HCT116 (cell line): ENCODE measurements at regions not wholly inside any gene's neighbourhood (a gene's known extent, or its start where the extent isn't known, plus 50 kb on each side); places are given as distances from the start of the nearest gene placed in this dataset.

ENCODE experiments used
- EGR1 ChIP-seq: IDR thresholded peaks from 2 replicates; pipeline ENCODE4 v1.6.1; 2012; ENCODE audit warnings: low read depth
- POLR2A ChIP-seq: IDR thresholded peaks from 2 replicates; pipeline ENCODE4 v1.7.0; 2011; ENCODE audit warnings: borderline replicate concordance; ENCODE audit not compliant: insufficient read depth, insufficient read length; ENCODE audit errors: extremely low read depth
- TF ChIP-seq, protein P1 (sequence below), 3 experiments: fragments of 200-600 bp in 1 of 3; sonication (generic) in 1 of 3; IDR thresholded peaks in 2 of 3; conservative IDR thresholded peaks in 1 of 3; 2 replicates each; pipeline ENCODE4 v1.5.1; 2012 to 2017; ENCODE audit warnings: low read depth in 2 of 3, low read length in 2 of 3, antibody characterized with exemption in 1 of 3, borderline replicate concordance in 1 of 3, control low read depth in 1 of 3, mild to moderate bottlenecking in 1 of 3, mixed read lengths in 1 of 3, mixed run types in 1 of 3, moderate library complexity in 1 of 3; ENCODE audit not compliant: insufficient read depth in 1 of 3

DNA sequence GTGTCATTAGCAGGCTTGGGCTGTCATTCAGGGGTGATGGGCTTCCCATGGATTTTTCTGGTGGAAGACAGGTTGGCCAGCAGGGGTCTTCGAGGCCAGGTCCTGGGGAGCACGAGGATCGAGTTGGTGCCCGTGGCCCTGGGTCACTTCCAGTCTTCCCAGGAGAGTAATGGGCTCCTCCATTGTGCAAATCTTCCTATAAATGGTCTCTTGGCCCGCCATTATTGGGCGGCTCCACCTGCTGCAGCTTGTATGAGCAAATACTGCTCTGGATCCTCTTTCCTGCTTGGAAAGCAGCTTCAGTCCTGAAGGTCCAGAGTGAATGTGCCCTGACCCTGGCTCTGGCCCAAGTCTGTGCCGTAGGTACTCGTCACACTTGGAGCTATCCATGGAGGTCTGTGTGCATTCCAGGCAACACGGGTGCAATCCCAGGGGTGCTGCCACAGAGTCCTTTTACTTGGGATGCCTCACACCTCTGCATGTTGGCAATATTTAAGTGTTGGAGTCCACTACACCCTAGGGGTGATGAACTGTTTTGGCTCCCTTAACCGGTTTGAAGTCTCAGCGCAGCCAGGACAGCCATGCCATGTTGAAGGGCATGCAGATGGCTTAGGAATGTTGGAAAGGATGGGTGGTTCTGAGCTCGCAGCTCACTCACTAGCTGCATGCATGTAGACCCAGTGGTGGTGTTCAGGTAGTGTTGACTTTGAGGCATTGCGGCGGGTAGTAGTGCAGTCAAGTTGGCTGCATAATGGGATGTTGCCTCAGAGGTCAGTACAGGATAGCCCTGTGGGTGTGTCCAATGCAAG lies 97.6 kb downstream of the SNRPN start:
- TF ChIP-seq, protein P1, sequence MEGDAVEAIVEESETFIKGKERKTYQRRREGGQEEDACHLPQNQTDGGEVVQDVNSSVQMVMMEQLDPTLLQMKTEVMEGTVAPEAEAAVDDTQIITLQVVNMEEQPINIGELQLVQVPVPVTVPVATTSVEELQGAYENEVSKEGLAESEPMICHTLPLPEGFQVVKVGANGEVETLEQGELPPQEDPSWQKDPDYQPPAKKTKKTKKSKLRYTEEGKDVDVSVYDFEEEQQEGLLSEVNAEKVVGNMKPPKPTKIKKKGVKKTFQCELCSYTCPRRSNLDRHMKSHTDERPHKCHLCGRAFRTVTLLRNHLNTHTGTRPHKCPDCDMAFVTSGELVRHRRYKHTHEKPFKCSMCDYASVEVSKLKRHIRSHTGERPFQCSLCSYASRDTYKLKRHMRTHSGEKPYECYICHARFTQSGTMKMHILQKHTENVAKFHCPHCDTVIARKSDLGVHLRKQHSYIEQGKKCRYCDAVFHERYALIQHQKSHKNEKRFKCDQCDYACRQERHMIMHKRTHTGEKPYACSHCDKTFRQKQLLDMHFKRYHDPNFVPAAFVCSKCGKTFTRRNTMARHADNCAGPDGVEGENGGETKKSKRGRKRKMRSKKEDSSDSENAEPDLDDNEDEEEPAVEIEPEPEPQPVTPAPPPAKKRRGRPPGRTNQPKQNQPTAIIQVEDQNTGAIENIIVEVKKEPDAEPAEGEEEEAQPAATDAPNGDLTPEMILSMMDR (IDR thresholded peaks at IDR 0.05 in 2 of 3, conservative IDR thresholded peaks at IDR 0.05 in 1 of 3; ENCODE audit: borderline replicate concordance in 1 of 3, insufficient read depth in 1 of 3, low read depth in 2 of 3, low read length in 2 of 3): no peak
- TF ChIP-seq EGR1 (no peak), POLR2A (no peak)
